ENCODE measurements at regions not wholly inside any gene's neighbourhood (a gene's known extent, or its start where the extent isn't known, plus 50 kb on each side); places are given as distances from the start of the nearest gene placed in this dataset.

DNA sequence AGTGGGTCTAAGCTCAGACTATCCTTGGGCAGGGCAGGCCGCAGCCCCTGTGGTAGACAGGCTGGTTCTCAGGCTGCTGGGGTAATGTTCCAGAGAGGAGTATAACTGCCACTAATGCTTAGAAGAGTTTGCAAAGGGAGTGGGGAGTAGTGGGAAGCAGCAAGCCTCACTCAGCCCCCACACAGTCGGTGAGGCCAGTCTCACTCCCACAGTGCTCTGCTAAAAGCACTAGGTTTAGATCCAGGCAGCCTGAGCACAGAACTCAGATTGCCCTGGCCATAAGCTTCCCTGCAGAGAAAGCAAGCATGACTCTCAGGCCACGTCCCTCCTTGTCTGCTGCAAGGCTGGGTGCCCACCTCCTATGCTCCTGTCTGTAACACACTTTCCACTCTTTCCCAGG, 69.4 kb upstream of the HCN1 start:
- TF ChIP-seq, protein P1, sequence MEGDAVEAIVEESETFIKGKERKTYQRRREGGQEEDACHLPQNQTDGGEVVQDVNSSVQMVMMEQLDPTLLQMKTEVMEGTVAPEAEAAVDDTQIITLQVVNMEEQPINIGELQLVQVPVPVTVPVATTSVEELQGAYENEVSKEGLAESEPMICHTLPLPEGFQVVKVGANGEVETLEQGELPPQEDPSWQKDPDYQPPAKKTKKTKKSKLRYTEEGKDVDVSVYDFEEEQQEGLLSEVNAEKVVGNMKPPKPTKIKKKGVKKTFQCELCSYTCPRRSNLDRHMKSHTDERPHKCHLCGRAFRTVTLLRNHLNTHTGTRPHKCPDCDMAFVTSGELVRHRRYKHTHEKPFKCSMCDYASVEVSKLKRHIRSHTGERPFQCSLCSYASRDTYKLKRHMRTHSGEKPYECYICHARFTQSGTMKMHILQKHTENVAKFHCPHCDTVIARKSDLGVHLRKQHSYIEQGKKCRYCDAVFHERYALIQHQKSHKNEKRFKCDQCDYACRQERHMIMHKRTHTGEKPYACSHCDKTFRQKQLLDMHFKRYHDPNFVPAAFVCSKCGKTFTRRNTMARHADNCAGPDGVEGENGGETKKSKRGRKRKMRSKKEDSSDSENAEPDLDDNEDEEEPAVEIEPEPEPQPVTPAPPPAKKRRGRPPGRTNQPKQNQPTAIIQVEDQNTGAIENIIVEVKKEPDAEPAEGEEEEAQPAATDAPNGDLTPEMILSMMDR (IDR thresholded peaks at IDR 0.05): no peak
- TF ChIP-seq POLR2A (IDR thresholded peaks at IDR 0.05) (no peak), POLR2AphosphoS5 (IDR thresholded peaks at IDR 0.05) (no peak)
